GM23338 (cell line): ENCODE measurements at regions not wholly inside any gene's neighbourhood (a gene's known extent, or its start where the extent isn't known, plus 50 kb on each side); places are given as distances from the start of the nearest gene placed in this dataset.

ENCODE experiments used
- CREB1 ChIP-seq: fragments of 250-450 bp; sonication (Bioruptor Pico); IDR thresholded peaks from 2 replicates; pipeline ENCODE4 v1.5.0; 2020; ENCODE audit warnings: low read depth, mild to moderate bottlenecking, moderate library complexity
- EZH2 ChIP-seq: fragments of 200-600 bp; sonication (generic); IDR thresholded peaks from one replicate; pipeline ENCODE4 v1.8.0; 2017; ENCODE audit warnings: antibody characterized with exemption, mild to moderate bottlenecking, low read depth; ENCODE audit not compliant: unreplicated experiment
- EZH2phosphoT487 ChIP-seq: fragments of 200-600 bp; sonication (generic); IDR thresholded peaks from one replicate; pipeline ENCODE4 v1.8.1; 2018; ENCODE audit warnings: antibody characterized with exemption; ENCODE audit not compliant: unreplicated experiment
- ZNF114 ChIP-seq: fragments of 250-450 bp; sonication (Bioruptor Pico); IDR thresholded peaks from 2 replicates; pipeline ENCODE4 v1.5.0; 2020; ENCODE audit warnings: mild to moderate bottlenecking, moderate library complexity
- TF ChIP-seq, protein P1 (sequence below), 2 experiments: fragments of 200-600 bp in 1 of 2; sonication (generic) in 1 of 2; conservative IDR thresholded peaks; 2 replicates each; pipeline versions ENCODE4 v1.5.1 to v1.6.1; 2016 to 2017; ENCODE audit warnings: antibody characterized with exemption in 2 of 2, low read depth in 2 of 2, mild to moderate bottlenecking in 2 of 2, moderate library complexity in 1 of 2

DNA sequence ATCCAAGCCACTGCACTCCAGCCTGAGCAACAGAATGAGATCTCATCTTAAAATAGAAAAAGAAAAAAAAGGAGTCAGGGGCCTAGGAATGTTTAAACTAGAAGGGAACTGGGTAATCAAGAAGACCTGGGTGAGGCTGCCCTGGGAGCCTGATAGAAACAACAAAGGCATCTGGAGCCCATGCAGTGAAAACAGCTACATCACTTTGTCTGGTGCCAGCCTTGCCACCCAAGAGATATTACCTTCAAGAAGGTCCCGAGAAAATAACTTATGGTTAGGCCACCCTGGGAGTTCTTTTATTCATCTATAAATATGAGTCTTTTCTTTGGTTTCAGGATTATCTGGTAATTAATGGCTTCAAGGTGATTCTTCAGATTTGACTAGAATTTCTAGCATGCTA lies 412.1 kb downstream of the METTL15 start:
- TF ChIP-seq, protein P1, sequence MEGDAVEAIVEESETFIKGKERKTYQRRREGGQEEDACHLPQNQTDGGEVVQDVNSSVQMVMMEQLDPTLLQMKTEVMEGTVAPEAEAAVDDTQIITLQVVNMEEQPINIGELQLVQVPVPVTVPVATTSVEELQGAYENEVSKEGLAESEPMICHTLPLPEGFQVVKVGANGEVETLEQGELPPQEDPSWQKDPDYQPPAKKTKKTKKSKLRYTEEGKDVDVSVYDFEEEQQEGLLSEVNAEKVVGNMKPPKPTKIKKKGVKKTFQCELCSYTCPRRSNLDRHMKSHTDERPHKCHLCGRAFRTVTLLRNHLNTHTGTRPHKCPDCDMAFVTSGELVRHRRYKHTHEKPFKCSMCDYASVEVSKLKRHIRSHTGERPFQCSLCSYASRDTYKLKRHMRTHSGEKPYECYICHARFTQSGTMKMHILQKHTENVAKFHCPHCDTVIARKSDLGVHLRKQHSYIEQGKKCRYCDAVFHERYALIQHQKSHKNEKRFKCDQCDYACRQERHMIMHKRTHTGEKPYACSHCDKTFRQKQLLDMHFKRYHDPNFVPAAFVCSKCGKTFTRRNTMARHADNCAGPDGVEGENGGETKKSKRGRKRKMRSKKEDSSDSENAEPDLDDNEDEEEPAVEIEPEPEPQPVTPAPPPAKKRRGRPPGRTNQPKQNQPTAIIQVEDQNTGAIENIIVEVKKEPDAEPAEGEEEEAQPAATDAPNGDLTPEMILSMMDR (conservative IDR thresholded peaks at IDR 0.05; ENCODE audit: low read depth in 2 of 2): no peak
- TF ChIP-seq EZH2 (no peak), CREB1 (no peak), ZNF114 (no peak), EZH2phosphoT487 (no peak)
